AG04450 (cell line): ENCODE measurements at regions not wholly inside any gene's neighbourhood (a gene's known extent, or its start where the extent isn't known, plus 50 kb on each side); places are given as distances from the start of the nearest gene placed in this dataset.

ENCODE experiments used
- CTCF ChIA-PET: fragments of 300-600, 350-600 bp; formaldehyde crosslinking; extraction: SDS; loops from one replicate; lab custom pipeline; 2022; ENCODE audit warnings: antibody characterized with exemption, inconsistent platforms; lab: Charles Lee
- POLR2A ChIA-PET: fragments of 350-600 bp; formaldehyde crosslinking; extraction: SDS; loops from one replicate; lab custom pipeline; 2021; ENCODE audit warnings: antibody characterized with exemption, inconsistent platforms; lab: Yijun Ruan, JAX
- DNase-seq: peaks from one replicate; pipeline ENCODE4 v3.0.0-alpha.2; 2011; ENCODE audit warnings: low read depth, low spot score
- H3K27ac ChIP-seq: one replicate; pipeline ENCODE4 v1.5.1; 2012; ENCODE audit warnings: low read depth, low read length, control low read depth
- H3K27me3 ChIP-seq: one replicate; pipeline ENCODE4 v1.6.0; 2012; ENCODE audit warnings: low read length; ENCODE audit not compliant: control insufficient read depth, insufficient read depth
- H3K4me3 ChIP-seq: 2 replicates; pipeline ENCODE4 v1.5.1; 2011; ENCODE audit warnings: mild to moderate bottlenecking, low read depth, low read length, control low read depth
- H3K9me3 ChIP-seq: 2 replicates; pipeline ENCODE4 v1.5.1; 2012; ENCODE audit warnings: low read length; ENCODE audit not compliant: control insufficient read depth, insufficient read depth
- TF ChIP-seq, protein P1 (sequence below): IDR thresholded peaks from 2 replicates; pipeline ENCODE4 v1.5.1; 2011; ENCODE audit warnings: low read depth, low read length, control low read depth, inconsistent platforms

DNA sequence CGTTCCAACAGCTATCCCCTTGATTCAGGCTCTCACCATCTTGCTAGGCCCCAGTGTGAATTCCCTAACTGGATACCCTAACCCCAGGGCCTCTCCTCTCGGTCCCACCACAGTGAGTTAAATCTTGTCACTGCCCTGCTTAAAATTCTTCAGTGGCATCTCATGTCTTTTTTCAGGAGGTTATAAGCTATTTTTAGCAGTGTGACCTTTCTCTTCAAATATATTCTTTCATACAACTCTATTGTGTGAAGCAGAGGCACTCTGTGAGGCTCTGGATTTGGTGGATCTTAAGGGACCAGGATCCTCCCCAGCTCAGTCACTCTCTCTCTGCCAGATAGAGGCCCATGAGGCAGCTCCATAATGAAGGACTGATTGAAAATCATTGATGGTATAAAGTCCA is 760.4 kb downstream of the NTRK3 start:
- ChIA-PET POLR2A (no interaction called here), CTCF (no interaction called here)
- H3K4me3 ChIP-seq, result no peak overlapping the region
- H3K9me3 ChIP-seq, result no peaks in the 10 kb centered on the region
- TF ChIP-seq, protein P1, sequence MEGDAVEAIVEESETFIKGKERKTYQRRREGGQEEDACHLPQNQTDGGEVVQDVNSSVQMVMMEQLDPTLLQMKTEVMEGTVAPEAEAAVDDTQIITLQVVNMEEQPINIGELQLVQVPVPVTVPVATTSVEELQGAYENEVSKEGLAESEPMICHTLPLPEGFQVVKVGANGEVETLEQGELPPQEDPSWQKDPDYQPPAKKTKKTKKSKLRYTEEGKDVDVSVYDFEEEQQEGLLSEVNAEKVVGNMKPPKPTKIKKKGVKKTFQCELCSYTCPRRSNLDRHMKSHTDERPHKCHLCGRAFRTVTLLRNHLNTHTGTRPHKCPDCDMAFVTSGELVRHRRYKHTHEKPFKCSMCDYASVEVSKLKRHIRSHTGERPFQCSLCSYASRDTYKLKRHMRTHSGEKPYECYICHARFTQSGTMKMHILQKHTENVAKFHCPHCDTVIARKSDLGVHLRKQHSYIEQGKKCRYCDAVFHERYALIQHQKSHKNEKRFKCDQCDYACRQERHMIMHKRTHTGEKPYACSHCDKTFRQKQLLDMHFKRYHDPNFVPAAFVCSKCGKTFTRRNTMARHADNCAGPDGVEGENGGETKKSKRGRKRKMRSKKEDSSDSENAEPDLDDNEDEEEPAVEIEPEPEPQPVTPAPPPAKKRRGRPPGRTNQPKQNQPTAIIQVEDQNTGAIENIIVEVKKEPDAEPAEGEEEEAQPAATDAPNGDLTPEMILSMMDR, result no peak
- H3K27ac ChIP-seq, result no peak overlapping the region
- DNase-seq, result no peak
- H3K27me3 ChIP-seq, result no peaks in the 10 kb centered on the region

DNA sequence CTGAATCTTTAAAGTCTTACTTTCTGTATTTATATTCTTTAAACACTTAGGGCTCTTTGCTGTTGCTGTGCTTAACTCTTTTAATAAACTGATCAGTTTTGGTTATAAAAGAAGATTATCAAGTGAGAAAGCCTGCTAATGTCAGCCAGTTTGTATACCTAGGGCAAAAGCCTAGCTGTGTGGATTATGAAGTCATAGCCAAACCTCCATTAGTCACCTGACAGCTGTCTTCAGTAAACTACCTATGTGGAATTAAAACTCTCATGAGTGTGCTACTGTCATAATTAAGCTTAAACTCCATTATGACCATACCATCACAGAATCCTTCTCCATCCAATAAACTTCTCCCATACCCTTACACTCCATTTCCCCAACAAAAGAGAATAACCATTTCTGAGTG is 762.7 kb downstream of the NTRK3 start:
- DNase-seq, result no peak
- ChIA-PET CTCF (no interaction called here), POLR2A (no interaction called here)

DNA sequence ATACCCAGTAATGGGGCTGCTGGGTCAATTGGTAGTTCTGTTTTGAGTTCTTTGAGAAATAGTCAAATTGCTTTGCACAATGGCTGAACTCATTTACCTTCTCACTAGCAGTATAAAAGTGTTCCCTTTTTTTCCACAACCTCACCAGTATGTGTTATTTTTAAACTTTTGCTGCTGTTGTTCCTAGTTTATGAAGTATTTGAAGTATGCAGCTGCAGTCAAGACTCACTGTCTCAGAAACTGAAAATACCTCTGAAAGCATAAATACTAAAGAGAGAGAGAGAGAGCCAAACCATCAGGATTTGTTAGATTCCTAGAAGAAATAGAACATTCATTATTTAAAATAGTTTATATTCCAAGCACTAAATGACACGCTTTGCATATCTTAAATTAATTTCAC is 764.2 kb downstream of the NTRK3 start:
- Histone ChIP-seq H3K4me3 (no peak overlapping the region), H3K27ac (no peak overlapping the region), H3K9me3 (no peaks in the 10 kb centered on the region), H3K27me3 (no peaks in the 10 kb centered on the region)
- CTCF ChIA-PET, result no interaction called here
- no peak for DNase-seq
- TF ChIP-seq, protein P1, result no peak
- POLR2A ChIA-PET, result no interaction called here

More for the DNA sequence above, 762.7 kb downstream of the NTRK3 start:
- Histone ChIP-seq H3K9me3 (no peaks in the 10 kb centered on the region), H3K27ac (no peak overlapping the region), H3K4me3 (no peak overlapping the region), H3K27me3 (no peaks in the 10 kb centered on the region)
- TF ChIP-seq, protein P1, result no peak

DNA sequence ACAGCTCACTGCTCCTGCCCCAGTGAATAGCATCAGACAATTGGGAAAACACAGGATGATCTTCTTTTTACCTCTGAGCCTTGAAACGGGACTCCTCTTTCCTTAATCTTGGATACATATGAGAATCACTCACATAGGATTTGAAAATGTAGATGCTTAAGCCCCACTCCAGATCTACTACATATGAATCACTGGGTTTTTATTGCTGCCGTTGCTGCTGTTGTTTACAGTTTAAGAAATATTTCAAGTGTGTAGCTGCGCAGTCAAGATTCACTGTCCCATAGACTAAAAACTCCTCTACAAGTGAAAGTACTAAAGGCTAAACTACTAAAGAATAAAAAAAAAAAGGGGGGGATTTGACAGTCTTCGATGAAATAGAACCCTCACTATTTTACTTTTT is 765.9 kb downstream of the NTRK3 start:
- TF ChIP-seq, protein P1, result no peak
- H3K4me3 ChIP-seq, result no peak overlapping the region
- ChIA-PET POLR2A (no interaction called here), CTCF (no interaction called here)
- no peaks in the 10 kb centered on the region for H3K27me3 ChIP-seq
- no peaks in the 10 kb centered on the region for H3K9me3 ChIP-seq
- no peak for DNase-seq
- no peak overlapping the region for H3K27ac ChIP-seq

DNA sequence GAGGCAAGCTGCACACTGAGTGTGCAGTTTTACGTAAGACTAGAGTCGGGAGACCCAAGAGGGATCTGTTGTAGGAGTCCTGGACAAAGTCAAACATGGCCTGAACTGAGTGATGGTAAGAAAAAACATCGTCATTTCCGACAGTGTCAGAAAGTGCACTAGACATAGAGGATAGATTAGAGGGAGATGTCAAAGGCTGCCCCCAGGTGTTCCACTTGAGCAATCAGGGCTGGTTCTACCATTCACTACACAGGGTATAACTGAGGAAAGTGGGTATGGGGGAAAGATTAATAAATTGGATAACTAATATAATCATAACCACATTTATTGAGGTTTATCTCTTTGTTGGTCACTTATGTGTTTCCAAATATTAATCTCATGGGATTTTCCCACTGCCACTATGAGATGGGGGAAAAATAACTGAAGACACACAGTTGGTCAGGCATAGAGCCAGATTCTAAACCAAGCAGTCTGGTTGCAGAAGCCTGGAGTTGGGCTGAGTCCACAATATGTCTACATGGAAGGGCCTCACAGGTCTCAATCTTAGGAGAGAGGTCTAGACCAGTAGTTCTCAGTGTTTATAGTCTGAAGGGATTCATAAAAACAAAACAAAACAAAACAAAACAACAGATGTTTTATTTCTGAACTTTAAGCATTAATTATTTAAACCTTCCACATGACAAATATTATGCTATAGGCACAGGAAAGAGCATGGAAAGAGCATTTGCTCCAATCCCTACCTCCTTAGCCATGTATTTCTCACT is 766.5 kb downstream of the NTRK3 start:
- Histone ChIP-seq H3K9me3 (no peaks in the 10 kb centered on the region), H3K4me3 (no peak overlapping the region), H3K27me3 (no peaks in the 10 kb centered on the region), H3K27ac (no peak overlapping the region)
- ChIA-PET POLR2A (no interaction called here), CTCF (no interaction called here)
- TF ChIP-seq, protein P1, result no peak
- DNase-seq, result no peak
